ENCODE measurements at regions not wholly inside any gene's neighbourhood (a gene's known extent, or its start where the extent isn't known, plus 50 kb on each side); places are given as distances from the start of the nearest gene placed in this dataset.
A peak's percentile ranks its signal among the peaks of the same experiment; 100 is the strongest.

DNA sequence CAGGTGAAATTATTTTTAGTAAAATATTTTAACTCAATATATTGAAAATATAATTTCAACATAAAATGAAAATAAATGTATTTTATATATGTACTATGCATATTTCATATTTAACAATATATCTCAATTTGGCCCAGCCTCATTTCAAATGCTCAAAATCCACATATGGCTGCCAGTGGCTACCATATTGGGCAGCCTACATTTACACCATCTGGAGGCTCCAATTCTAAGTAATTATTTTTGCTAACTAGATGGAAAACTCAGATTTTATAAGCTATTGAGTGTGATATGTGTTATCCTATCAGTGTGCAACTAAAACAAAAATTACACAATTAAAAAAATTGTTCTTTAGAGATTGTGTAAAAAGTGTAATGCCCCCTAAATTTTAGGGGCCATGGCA, 96.9 kb downstream of the SOX4 start:
- no peak overlapping the region for H3K27ac Mint-ChIP-seq

DNA sequence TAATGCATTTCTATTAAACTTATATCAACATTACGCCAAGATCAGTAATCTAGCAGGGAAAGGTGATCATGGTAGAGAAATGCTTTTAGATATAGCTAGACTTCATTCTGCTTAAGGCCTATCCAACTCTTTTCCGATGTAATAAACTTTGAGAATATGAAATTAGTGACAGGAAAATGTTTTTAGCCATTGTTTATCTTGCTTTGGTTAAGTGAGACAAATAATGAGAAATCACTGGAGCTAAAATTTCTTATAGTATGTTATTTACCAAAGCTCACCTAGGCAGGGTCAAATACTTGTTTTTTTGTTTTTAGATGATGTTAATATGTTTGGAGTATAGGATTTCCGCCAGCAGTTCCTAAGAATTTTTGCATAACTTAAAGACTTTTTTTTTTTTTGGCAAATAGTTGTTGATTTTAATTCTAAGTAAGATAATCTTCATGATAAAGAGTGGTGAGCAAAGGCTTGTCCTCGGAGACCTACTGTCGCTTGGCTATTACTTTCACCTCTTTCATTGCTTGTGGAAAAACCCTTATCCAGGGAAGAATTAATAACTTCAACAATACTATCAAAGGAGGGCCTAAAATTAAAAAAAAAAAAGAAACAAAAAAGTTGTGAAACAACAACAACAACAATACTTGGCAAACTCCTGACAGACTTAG, 98.3 kb downstream of the SOX4 start:
- H3K27me3 Mint-ChIP-seq = no peaks in the 10 kb centered on the region
- TF ChIP-seq, protein P1, sequence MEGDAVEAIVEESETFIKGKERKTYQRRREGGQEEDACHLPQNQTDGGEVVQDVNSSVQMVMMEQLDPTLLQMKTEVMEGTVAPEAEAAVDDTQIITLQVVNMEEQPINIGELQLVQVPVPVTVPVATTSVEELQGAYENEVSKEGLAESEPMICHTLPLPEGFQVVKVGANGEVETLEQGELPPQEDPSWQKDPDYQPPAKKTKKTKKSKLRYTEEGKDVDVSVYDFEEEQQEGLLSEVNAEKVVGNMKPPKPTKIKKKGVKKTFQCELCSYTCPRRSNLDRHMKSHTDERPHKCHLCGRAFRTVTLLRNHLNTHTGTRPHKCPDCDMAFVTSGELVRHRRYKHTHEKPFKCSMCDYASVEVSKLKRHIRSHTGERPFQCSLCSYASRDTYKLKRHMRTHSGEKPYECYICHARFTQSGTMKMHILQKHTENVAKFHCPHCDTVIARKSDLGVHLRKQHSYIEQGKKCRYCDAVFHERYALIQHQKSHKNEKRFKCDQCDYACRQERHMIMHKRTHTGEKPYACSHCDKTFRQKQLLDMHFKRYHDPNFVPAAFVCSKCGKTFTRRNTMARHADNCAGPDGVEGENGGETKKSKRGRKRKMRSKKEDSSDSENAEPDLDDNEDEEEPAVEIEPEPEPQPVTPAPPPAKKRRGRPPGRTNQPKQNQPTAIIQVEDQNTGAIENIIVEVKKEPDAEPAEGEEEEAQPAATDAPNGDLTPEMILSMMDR (IDR thresholded peaks at IDR 0.05; ENCODE audit: unreplicated experiment) = no peak
- H3K27ac Mint-ChIP-seq = no peak overlapping the region
- peaks cover 8% of the 10 kb centered on the region for H3K9me3 Mint-ChIP-seq (ENCODE audit: low read depth)
- H3K36me3 Mint-ChIP-seq (ENCODE audit: insufficient read depth) = peaks cover 35% of the 10 kb centered on the region
- no peak overlapping the region for H3K4me3 Mint-ChIP-seq (ENCODE audit: low read depth)
- DNase-seq (ENCODE audit: low spot score, unreplicated experiment) = no peak
- H3K4me1 Mint-ChIP-seq (ENCODE audit: low read depth) = peaks cover 16% of the 10 kb centered on the region

More for the DNA sequence above, 96.9 kb downstream of the SOX4 start:
- peaks cover 42% of the 10 kb centered on the region for H3K36me3 Mint-ChIP-seq (ENCODE audit: insufficient read depth)
- H3K4me1 Mint-ChIP-seq (ENCODE audit: low read depth) = peaks cover 20% of the 10 kb centered on the region
- no peak overlapping the region for H3K4me3 Mint-ChIP-seq (ENCODE audit: low read depth)
- peaks cover 8% of the 10 kb centered on the region for H3K9me3 Mint-ChIP-seq (ENCODE audit: low read depth)
- TF ChIP-seq, protein P1 (IDR thresholded peaks at IDR 0.05; ENCODE audit: unreplicated experiment) = no peak
- H3K27me3 Mint-ChIP-seq = no peaks in the 10 kb centered on the region
- DNase-seq (ENCODE audit: low spot score, unreplicated experiment) = no peak

DNA sequence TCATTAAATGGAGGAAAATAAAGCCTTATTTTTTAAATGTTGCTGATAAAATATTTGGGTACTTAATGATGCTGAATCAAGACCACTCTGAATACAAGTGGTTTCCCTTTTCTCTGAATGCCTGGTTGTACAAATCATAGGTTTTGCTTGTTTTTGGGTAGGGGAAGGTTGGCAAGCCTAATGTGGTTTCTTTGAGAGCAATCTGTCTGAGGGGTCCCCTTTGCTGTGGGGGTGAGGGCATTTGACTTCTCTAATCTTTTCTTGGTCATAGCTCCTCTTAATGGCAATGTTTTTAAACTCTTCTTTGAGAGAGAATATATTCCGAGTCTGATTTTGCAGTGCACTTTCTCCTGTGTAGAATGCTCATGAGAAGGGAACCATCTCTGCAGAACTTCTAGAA, 99.2 kb downstream of the SOX4 start:
- no peak overlapping the region for H3K27ac Mint-ChIP-seq
- peaks cover 15% of the 10 kb centered on the region for H3K4me1 Mint-ChIP-seq (ENCODE audit: low read depth)
- no peaks in the 10 kb centered on the region for H3K27me3 Mint-ChIP-seq
- DNase-seq (ENCODE audit: low spot score, unreplicated experiment) = no peak
- peaks cover 29% of the 10 kb centered on the region for H3K36me3 Mint-ChIP-seq (ENCODE audit: insufficient read depth)
- no peak overlapping the region for H3K4me3 Mint-ChIP-seq (ENCODE audit: low read depth)
- H3K9me3 Mint-ChIP-seq (ENCODE audit: low read depth) = peaks cover 3% of the 10 kb centered on the region
- TF ChIP-seq, protein P1 (IDR thresholded peaks at IDR 0.05; ENCODE audit: unreplicated experiment) = no peak

DNA sequence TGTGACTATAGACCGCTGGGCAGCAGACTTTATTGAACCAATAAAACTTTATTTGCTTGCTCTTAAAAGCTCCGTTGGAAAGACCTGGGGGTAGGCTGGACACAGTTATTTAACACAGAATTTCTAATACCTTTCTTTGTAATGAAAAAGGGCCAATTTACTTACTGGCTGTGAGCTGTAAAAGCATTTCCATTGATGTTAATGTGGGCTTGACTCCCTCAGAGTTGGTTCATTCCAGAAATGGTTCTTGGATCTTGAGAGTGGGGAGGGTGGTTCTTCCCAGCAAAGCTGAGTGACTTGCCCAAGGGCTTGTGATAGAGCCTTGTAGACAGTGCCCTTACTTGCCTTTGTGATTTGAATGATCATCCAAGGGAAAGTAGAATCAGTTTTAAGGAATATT, 100.6 kb downstream of the SOX4 start:
- Mint-ChIP-seq H3K4me1 (ENCODE audit: low read depth) (peaks cover 15% of the 10 kb centered on the region), H3K36me3 (ENCODE audit: insufficient read depth) (peaks cover 23% of the 10 kb centered on the region), H3K9me3 (ENCODE audit: low read depth) (no peaks in the 10 kb centered on the region), H3K27ac (no peak overlapping the region), H3K27me3 (no peaks in the 10 kb centered on the region), H3K4me3 (ENCODE audit: low read depth) (no peak overlapping the region)
- DNase-seq (ENCODE audit: low spot score, unreplicated experiment) = no peak
- TF ChIP-seq, protein P1 (IDR thresholded peaks at IDR 0.05; ENCODE audit: unreplicated experiment) = no peak

DNA sequence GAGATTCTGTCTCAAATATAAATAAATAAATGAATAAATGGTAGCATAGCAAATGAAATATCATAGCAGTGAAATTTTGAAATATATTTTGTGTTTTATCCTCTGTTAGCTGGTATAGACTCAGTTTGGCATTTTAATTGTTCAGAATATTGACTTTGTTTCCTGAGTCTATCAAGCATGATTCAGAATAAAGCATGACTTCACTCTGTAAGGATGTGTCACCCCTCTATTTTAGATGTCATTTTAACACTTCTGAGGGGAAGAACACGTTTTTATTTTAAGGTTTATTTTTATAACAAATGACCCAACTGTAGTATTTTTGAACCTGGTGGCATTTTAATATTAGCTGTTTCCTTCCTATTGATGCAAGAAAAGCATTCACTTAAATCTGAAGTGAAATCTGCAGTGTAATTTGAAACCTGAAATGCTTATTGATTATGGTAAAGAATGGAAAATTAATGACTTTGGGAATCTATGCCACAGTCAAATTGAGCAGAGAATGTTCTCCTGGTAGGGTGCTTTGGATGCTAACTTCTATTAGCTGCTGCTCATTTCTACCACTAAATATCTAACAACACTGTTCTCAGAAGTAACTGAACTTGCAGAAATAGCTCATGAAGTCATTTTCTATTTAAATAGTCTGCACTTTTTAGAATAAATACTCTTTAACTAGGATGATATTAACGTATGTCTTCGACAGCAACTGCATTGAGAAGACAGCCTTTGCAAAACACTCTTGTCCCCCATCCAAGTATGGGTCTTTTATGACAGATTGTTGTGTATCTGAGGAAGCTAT, 114.2 kb downstream of the SOX4 start:
- Mint-ChIP-seq H3K36me3 (ENCODE audit: insufficient read depth) (peaks cover 21% of the 10 kb centered on the region), H3K27me3 (no peaks in the 10 kb centered on the region), H3K4me1 (ENCODE audit: low read depth) (peaks cover 36% of the 10 kb centered on the region), H3K9me3 (ENCODE audit: low read depth) (peaks cover 11% of the 10 kb centered on the region), H3K27ac (peak overlapping the region; percentile 67), H3K4me3 (ENCODE audit: low read depth) (no peak overlapping the region)
- TF ChIP-seq, protein P1 (IDR thresholded peaks at IDR 0.05; ENCODE audit: unreplicated experiment) = no peak
- DNase-seq (ENCODE audit: low spot score, unreplicated experiment) = no peak
